ENCODE measurements at regions not wholly inside any gene's neighbourhood (a gene's known extent, or its start where the extent isn't known, plus 50 kb on each side); places are given as distances from the start of the nearest gene placed in this dataset.

DNA sequence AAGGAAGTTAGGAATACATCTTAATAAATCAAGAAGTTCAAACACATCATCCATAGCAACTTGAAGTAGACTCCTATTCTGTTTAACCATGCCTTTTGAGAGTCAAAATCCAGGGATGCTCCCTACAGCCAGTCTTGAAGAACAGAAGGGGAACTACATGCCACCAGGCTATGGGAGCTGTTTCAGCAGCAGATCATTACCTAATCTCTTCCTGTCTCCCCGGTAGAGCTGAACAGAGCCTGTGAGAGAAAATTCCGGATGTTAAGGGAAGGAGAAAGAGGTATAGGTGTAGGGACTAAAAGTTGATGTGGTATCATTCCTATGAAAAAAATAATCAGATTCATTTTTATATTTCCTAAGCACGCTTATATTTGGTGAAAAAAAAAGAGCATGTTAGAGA is 352.2 kb downstream of the SPRY1 start:
- no peaks in the 10 kb centered on the region for H3K9me3 ChIP-seq
- WGBS (ENCODE audit: insufficient coverage, low coverage, low lambda C conversion rate, missing lambda C conversion rate): 36% methylated on average over 3 of the region's 3 CpGs
- ATAC-seq (no peak), DNase-seq (no peak)
- intact Hi-C loops (cut with DNase I): no loop called here
- H3K4me3 ChIP-seq: no peak overlapping the region
- no peaks in the 10 kb centered on the region for H3K36me3 ChIP-seq
- TF ChIP-seq, protein P1, sequence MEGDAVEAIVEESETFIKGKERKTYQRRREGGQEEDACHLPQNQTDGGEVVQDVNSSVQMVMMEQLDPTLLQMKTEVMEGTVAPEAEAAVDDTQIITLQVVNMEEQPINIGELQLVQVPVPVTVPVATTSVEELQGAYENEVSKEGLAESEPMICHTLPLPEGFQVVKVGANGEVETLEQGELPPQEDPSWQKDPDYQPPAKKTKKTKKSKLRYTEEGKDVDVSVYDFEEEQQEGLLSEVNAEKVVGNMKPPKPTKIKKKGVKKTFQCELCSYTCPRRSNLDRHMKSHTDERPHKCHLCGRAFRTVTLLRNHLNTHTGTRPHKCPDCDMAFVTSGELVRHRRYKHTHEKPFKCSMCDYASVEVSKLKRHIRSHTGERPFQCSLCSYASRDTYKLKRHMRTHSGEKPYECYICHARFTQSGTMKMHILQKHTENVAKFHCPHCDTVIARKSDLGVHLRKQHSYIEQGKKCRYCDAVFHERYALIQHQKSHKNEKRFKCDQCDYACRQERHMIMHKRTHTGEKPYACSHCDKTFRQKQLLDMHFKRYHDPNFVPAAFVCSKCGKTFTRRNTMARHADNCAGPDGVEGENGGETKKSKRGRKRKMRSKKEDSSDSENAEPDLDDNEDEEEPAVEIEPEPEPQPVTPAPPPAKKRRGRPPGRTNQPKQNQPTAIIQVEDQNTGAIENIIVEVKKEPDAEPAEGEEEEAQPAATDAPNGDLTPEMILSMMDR (IDR thresholded peaks at IDR 0.05): no peak
- TF ChIP-seq POLR2A (IDR thresholded peaks at IDR 0.05): no peak
- H3K27ac ChIP-seq: peak overlapping the region in 1 of 3 donors; percentile 20
- H3K27me3 ChIP-seq: no peaks in the 10 kb centered on the region
- H3K4me1 ChIP-seq: no peaks in the 10 kb centered on the region

DNA sequence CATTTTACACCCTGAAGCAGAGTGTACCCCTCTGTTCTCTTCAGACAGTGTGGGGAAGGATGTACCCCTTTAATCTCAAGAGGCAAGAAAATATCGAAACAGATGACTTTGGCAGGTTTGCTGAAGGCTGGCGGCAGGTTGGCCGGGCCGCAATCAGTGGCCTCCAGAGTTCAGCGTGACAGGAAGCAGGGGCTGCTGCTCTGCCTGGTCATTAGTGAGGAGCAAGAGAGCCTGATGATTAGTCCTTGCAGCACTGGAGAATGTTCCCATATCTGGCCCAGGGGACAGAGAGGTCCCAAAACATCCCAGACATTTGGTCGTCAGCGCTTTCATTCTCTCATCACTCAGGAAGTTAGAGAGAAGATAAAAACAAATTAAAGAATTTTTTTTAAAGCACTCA is 352.8 kb downstream of the SPRY1 start:
- peak in 1 of 3 donors; percentile 47 for DNase-seq
- intact Hi-C loops (cut with DNase I): no loop called here
- 68% methylated on average over 6 of the region's 7 CpGs for WGBS (ENCODE audit: insufficient coverage, low coverage, low lambda C conversion rate, missing lambda C conversion rate)
- peak; percentile 71 to 89 (median 76) for ATAC-seq
- H3K27me3 ChIP-seq: no peaks in the 10 kb centered on the region
- no peaks in the 10 kb centered on the region for H3K9me3 ChIP-seq
- H3K4me1 ChIP-seq: no peaks in the 10 kb centered on the region
- H3K4me3 ChIP-seq: no peak overlapping the region
- H3K36me3 ChIP-seq: no peaks in the 10 kb centered on the region
- TF ChIP-seq, protein P1 (IDR thresholded peaks at IDR 0.05): no peak
- TF ChIP-seq POLR2A (IDR thresholded peaks at IDR 0.05): no peak
- peak overlapping the region in 1 of 3 donors; percentile 20 for H3K27ac ChIP-seq

DNA sequence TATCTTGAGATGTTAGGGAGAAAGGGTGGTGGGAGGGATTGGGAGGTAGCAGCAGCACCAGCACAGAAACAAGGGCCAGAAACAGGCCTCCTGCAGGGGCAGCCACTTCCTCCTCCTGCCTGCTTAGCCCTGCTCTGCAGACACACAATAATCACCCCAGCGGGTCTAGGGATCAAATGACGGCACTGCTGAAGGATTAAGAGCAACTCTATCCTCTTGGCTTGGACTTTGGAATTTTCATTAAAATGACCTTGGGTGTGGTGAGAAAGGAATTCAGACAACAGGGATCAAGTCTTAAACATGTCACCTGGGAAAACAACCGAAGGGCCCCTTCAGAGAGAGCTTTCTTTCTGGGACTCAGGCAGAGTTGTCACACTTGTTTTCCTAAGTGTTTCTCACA is 353.4 kb downstream of the SPRY1 start:
- TF ChIP-seq POLR2A (IDR thresholded peaks at IDR 0.05): no peak
- TF ChIP-seq, protein P1 (IDR thresholded peaks at IDR 0.05): no peak
- Histone ChIP-seq H3K4me1 (no peaks in the 10 kb centered on the region), H3K9me3 (no peaks in the 10 kb centered on the region), H3K27ac (peak overlapping the region; percentile 10 to 51 (median 19)), H3K4me3 (no peak overlapping the region), H3K27me3 (no peaks in the 10 kb centered on the region), H3K36me3 (no peaks in the 10 kb centered on the region)
- no peak for ATAC-seq
- DNase-seq: no peak
- WGBS (ENCODE audit: insufficient coverage, low coverage, low lambda C conversion rate, missing lambda C conversion rate): 63% methylated on average over 3 of the region's 3 CpGs
- intact Hi-C loops (cut with DNase I): no loop called here

DNA sequence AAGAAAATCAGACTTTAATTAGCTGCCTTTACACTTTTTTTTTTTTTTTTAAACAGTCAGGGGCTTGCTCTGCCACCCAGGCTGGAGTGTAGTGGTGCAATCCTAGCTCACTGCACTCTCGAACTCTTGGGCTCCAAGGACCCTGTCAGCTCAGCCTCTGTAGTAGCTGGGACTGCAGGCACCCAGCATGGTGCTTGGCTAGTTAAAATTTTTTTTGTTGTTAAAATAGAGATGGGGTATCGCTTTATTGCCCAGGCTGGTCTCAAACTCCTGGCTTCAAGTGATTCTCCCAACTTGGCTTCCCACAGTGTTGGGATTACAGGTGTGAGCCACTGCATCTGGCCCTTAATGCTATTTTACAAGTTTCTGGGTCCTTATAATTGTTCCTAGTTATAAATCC is 359.1 kb downstream of the SPRY1 start:
- no peak overlapping the region for H3K4me3 ChIP-seq

More for the DNA sequence above, 359.1 kb downstream of the SPRY1 start:
- ATAC-seq (no peak), DNase-seq (no peak)
- no peaks in the 10 kb centered on the region for H3K36me3 ChIP-seq
- H3K27ac ChIP-seq: no peak overlapping the region
- TF ChIP-seq, protein P1 (IDR thresholded peaks at IDR 0.05): no peak
- TF ChIP-seq POLR2A (IDR thresholded peaks at IDR 0.05): no peak
- no peaks in the 10 kb centered on the region for H3K4me1 ChIP-seq
- H3K27me3 ChIP-seq: no peaks in the 10 kb centered on the region
- intact Hi-C loops (cut with DNase I): no loop called here
- no peaks in the 10 kb centered on the region for H3K9me3 ChIP-seq
- WGBS (ENCODE audit: insufficient coverage, low coverage, low lambda C conversion rate, missing lambda C conversion rate): 60% methylated on average over 1 of the region's 2 CpGs
